GM12878 (cell line): ENCODE measurements at regions not wholly inside any gene's neighbourhood (a gene's known extent, or its start where the extent isn't known, plus 50 kb on each side); places are given as distances from the start of the nearest gene placed in this dataset.

Source experiments
- ATF7 ChIP-seq: fragments of 450-650 bp; IDR thresholded peaks from 2 replicates; pipeline ENCODE4 v1.6.1; 2016; ENCODE audit warnings: low read depth, mild to moderate bottlenecking
- BHLHE40 ChIP-seq, 2 experiments: fragments of 450-650 bp in 1 of 2; IDR thresholded peaks; 2 replicates each; pipeline ENCODE4 v1.6.1; 2011 to 2017; ENCODE audit warnings: low read depth in 2 of 2, borderline replicate concordance in 1 of 2, improper control_type of control experiment in 1 of 2, low read length in 1 of 2, mild to moderate bottlenecking in 1 of 2
- ESRRA ChIP-seq: IDR thresholded peaks from 2 replicates; pipeline ENCODE4 v1.6.1; 2012; ENCODE audit warnings: mild to moderate bottlenecking, low read length, improper control_type of control experiment
- FOS ChIP-seq: IDR thresholded peaks from 3 replicates; pipeline ENCODE4 v1.6.1; 2011; ENCODE audit warnings: borderline replicate concordance; ENCODE audit not compliant: insufficient read length; ENCODE audit errors: extremely low read depth
- FOXK2 ChIP-seq: fragments of 450-650 bp; IDR thresholded peaks from 2 replicates; pipeline ENCODE4 v1.6.1; 2017; ENCODE audit warnings: mild to moderate bottlenecking, moderate library complexity
- GATAD2B ChIP-seq: fragments of 450-650 bp; conservative IDR thresholded peaks from 2 replicates; pipeline ENCODE4 v1.6.1; 2017; ENCODE audit warnings: low read depth, mild to moderate bottlenecking, moderate library complexity
- HDAC2 ChIP-seq: fragments of 200-600 bp; sonication (generic); IDR thresholded peaks from 2 replicates; pipeline ENCODE4 v1.6.1; 2017
- IKZF1 ChIP-seq: fragments of 450-650 bp; conservative IDR thresholded peaks from 2 replicates; pipeline ENCODE4 v1.6.1; 2017; ENCODE audit warnings: antibody characterized with exemption, mild to moderate bottlenecking
- JUND ChIP-seq: IDR thresholded peaks from 2 replicates; pipeline ENCODE4 v1.6.1; 2012; ENCODE audit warnings: low read depth, mild to moderate bottlenecking, low read length, improper control_type of control experiment, moderate library complexity
- KAT2A ChIP-seq: conservative IDR thresholded peaks from 2 replicates; pipeline ENCODE4 v1.6.1; 2011; ENCODE audit warnings: low read depth, low read length; ENCODE audit not compliant: control insufficient read depth
- NR2F1 ChIP-seq: fragments of 450-650 bp; conservative IDR thresholded peaks from 2 replicates; pipeline ENCODE4 v1.6.1; 2017; ENCODE audit warnings: mild to moderate bottlenecking
- RAD21 ChIP-seq: IDR thresholded peaks from 2 replicates; pipeline ENCODE4 v1.6.1; 2011; ENCODE audit warnings: mild to moderate bottlenecking, low read depth, low read length, moderate library complexity; ENCODE audit not compliant: insufficient read depth
- RBBP5 ChIP-seq: fragments of 200-600 bp; sonication (generic); conservative IDR thresholded peaks from 2 replicates; pipeline ENCODE4 v1.6.1; 2016
- RELA ChIP-seq: fragments of 450-650 bp; IDR thresholded peaks from 2 replicates; pipeline ENCODE4 v1.8.0; 2014; ENCODE audit warnings: borderline replicate concordance; ENCODE audit not compliant: partially characterized antibody
- SPI1 ChIP-seq: IDR thresholded peaks from 2 replicates; pipeline ENCODE4 v1.6.1; 2011; ENCODE audit warnings: low read depth, mild to moderate bottlenecking, low read length, moderate library complexity, borderline replicate concordance; ENCODE audit not compliant: insufficient read depth
- SREBF2 ChIP-seq: IDR thresholded peaks from 2 replicates; pipeline ENCODE4 v1.6.1; 2012; ENCODE audit warnings: mild to moderate bottlenecking, low read length
- STAT3 ChIP-seq: IDR thresholded peaks from 2 replicates; pipeline ENCODE4 v1.6.1; 2011; ENCODE audit warnings: low read depth, low read length, improper control_type of control experiment
- SUZ12 ChIP-seq: fragments of 200-600 bp; sonication (generic); IDR thresholded peaks from one replicate; pipeline ENCODE4 v1.6.1; 2018; ENCODE audit warnings: antibody characterized with exemption, mild to moderate bottlenecking; ENCODE audit not compliant: unreplicated experiment
- TCF12 ChIP-seq: IDR thresholded peaks from 2 replicates; pipeline ENCODE4 v1.6.1; 2011; ENCODE audit warnings: low read depth, mild to moderate bottlenecking, low read length
- YBX1 ChIP-seq: fragments of 450-650 bp; IDR thresholded peaks from 2 replicates; pipeline ENCODE4 v1.6.1; 2016; ENCODE audit warnings: antibody characterized with exemption
- ZNF207 ChIP-seq: fragments of 450-650 bp; IDR thresholded peaks from 2 replicates; pipeline ENCODE4 v1.6.1; 2014; ENCODE audit warnings: antibody characterized with exemption, mild to moderate bottlenecking, borderline replicate concordance
- ZNF217 ChIP-seq: fragments of 450-650 bp; IDR thresholded peaks from 2 replicates; pipeline ENCODE4 v1.6.1; 2017; ENCODE audit warnings: antibody characterized with exemption, mild to moderate bottlenecking
- TF ChIP-seq, protein P1 (sequence below): IDR thresholded peaks from 2 replicates; pipeline ENCODE4 v1.6.1; 2012; ENCODE audit warnings: low read depth, low read length, improper control_type of control experiment
- TF ChIP-seq, protein P2 (sequence below): fragments of 450-650 bp; IDR thresholded peaks from 2 replicates; pipeline ENCODE4 v1.6.1; 2017; ENCODE audit warnings: mild to moderate bottlenecking
- TF ChIP-seq, protein P3 (sequence below): IDR thresholded peaks from 2 replicates; pipeline ENCODE4 v1.6.1; 2011; ENCODE audit warnings: low read depth, mild to moderate bottlenecking, low read length, moderate library complexity, borderline replicate concordance; ENCODE audit errors: extremely low read depth
- TF ChIP-seq, protein P4 (sequence below): IDR thresholded peaks from 2 replicates; pipeline ENCODE4 v1.6.1; 2011; ENCODE audit warnings: mild to moderate bottlenecking, low read depth, low read length, moderate library complexity; ENCODE audit not compliant: insufficient replicate concordance
- TF ChIP-seq, protein P5 (sequence below): IDR thresholded peaks from 2 replicates; pipeline ENCODE4 v1.6.1; 2011; ENCODE audit warnings: low read depth, low read length, improper control_type of control experiment, borderline replicate concordance

DNA sequence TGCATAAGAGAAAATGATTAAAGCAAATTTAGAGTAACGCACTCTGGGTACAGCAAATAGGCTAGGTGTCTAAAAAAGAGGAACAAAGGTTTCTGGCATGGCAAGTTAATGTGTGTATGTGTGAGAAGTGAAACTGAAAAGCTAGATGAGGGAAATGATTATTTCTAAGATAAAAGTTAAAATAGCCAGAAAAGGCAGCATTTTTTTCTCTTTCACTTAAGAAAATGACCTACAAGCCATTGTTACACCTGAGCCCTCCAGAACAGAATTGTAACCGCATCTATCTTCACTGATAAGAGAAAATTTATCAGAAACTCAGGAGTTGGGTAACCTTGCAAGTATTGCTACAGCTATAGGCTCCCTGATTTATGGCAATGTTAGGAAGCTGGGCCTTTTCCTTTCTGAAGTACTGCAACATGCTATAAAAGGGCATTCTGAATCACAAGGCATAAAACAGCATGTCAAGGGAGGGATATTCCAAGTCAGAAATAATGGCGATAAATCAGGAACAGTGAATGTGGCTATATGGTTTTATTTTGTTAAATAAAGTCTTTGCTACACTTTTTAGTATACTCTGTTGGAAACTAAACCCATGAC lies 395.3 kb downstream of the TBC1D32 start (continued):
- TF ChIP-seq ATF7 (peak; percentile 64), FOXK2 (no peak), ESRRA (no peak), HDAC2 (no peak), RELA (no peak), NR2F1 (no peak), ZNF207 (no peak), IKZF1 (peak; percentile 51), RBBP5 (no peak), RAD21 (no peak), TCF12 (no peak), KAT2A (no peak), YBX1 (no peak), SPI1 (peak; percentile 65; the same call in 1 of the 2 replicates), JUND (no peak), BHLHE40 (IDR thresholded peaks at IDR 0.05; ENCODE audit: borderline replicate concordance in 1 of 2, low read depth in 2 of 2, low read length in 1 of 2) (no peak), STAT3 (no peak), ZNF217 (peak; percentile 78; the same call in 1 of the 2 replicates), GATAD2B (no peak), FOS (no peak), SREBF2 (no peak), SUZ12 (no peak)
- TF ChIP-seq, protein P1, sequence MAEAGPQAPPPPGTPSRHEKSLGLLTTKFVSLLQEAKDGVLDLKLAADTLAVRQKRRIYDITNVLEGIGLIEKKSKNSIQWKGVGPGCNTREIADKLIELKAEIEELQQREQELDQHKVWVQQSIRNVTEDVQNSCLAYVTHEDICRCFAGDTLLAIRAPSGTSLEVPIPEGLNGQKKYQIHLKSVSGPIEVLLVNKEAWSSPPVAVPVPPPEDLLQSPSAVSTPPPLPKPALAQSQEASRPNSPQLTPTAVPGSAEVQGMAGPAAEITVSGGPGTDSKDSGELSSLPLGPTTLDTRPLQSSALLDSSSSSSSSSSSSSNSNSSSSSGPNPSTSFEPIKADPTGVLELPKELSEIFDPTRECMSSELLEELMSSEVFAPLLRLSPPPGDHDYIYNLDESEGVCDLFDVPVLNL = no peak
- TF ChIP-seq, protein P2, sequence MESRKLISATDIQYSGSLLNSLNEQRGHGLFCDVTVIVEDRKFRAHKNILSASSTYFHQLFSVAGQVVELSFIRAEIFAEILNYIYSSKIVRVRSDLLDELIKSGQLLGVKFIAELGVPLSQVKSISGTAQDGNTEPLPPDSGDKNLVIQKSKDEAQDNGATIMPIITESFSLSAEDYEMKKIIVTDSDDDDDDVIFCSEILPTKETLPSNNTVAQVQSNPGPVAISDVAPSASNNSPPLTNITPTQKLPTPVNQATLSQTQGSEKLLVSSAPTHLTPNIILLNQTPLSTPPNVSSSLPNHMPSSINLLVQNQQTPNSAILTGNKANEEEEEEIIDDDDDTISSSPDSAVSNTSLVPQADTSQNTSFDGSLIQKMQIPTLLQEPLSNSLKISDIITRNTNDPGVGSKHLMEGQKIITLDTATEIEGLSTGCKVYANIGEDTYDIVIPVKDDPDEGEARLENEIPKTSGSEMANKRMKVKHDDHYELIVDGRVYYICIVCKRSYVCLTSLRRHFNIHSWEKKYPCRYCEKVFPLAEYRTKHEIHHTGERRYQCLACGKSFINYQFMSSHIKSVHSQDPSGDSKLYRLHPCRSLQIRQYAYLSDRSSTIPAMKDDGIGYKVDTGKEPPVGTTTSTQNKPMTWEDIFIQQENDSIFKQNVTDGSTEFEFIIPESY = no peak
- TF ChIP-seq, protein P3, sequence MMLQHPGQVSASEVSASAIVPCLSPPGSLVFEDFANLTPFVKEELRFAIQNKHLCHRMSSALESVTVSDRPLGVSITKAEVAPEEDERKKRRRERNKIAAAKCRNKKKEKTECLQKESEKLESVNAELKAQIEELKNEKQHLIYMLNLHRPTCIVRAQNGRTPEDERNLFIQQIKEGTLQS = no peak
- TF ChIP-seq, protein P4, sequence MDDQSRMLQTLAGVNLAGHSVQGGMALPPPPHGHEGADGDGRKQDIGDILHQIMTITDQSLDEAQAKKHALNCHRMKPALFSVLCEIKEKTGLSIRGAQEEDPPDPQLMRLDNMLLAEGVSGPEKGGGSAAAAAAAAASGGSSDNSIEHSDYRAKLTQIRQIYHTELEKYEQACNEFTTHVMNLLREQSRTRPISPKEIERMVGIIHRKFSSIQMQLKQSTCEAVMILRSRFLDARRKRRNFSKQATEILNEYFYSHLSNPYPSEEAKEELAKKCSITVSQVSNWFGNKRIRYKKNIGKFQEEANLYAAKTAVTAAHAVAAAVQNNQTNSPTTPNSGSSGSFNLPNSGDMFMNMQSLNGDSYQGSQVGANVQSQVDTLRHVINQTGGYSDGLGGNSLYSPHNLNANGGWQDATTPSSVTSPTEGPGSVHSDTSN = no peak
- TF ChIP-seq, protein P5, sequence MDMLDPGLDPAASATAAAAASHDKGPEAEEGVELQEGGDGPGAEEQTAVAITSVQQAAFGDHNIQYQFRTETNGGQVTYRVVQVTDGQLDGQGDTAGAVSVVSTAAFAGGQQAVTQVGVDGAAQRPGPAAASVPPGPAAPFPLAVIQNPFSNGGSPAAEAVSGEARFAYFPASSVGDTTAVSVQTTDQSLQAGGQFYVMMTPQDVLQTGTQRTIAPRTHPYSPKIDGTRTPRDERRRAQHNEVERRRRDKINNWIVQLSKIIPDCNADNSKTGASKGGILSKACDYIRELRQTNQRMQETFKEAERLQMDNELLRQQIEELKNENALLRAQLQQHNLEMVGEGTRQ = no peak
